CD4-positive, alpha-beta T cell treated with Interleukin-1 beta for 1 hour (primary cell): ENCODE measurements at regions not wholly inside any gene's neighbourhood (a gene's known extent, or its start where the extent isn't known, plus 50 kb on each side); places are given as distances from the start of the nearest gene placed in this dataset.

Experiments used
- DNase-seq, 2 donors: peaks; one replicate each; pipeline ENCODE4 v3.0.0-alpha.2; 2020 to 2022

DNA sequence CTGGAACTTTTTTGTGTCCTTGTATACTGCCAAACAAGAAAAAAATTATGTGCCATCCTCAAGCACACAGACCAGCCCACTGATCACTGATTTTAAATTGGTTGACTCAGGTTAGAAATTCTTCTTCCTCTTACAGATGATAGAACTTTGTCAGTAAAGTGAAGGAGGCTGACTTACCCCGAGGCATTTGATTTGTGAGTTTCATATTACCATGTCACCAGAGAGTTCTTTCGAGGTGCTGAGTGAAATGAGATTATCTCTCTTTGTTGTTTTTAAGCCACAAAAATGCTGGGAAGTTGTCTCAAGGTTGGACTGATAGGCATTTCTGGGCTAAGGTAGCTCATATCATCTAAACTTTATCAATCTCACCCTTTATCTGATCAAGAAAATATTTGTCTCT lies 78.8 kb upstream of the FAM180A start:
- DNase-seq, result no peak

GRCh38 chr7:135825406-135825805 lies 76.8 kb upstream of the FAM180A start:
- DNase-seq, result no peak

DNA sequence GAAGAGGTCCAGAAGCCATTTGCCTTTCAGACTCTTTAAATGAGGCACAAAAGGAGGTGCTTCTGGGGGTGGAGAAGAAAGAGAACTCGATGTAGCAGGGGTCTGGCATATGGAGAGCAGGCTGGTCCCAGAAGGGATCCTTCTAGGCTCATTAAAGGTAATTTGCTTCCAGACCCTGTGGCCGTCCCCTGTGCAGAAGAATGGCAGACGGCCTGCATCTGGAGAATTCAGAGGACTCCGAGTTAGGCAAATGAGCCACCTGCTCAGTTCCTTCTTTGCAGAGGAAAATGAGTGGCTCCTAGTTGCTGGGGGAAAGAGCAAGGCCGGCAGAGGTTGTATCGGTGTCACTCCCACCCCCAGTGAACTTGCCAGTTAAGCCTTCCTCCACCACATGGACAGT lies 73.8 kb upstream of the FAM180A start:
- DNase-seq, result no peak

DNA sequence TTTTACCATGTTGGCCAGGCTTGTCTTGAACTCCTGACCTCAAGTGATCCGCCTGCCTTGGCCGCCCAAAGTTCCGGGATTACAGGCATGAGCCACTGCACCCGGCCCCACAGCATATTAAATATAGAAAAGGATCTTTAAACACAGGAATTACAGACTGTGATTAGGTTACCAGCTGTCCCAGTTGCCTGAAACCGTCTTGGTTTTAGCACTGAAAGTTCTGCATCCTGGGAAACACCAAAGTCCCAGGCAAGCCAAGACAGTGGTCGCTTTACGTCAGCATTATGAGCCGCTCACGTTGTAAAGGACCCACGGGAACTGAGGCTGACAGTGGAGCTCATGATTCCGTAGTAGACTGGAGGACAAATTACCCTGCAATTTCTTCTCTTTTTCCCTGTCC lies 69.0 kb upstream of the FAM180A start:
- DNase-seq, result no peak

DNA sequence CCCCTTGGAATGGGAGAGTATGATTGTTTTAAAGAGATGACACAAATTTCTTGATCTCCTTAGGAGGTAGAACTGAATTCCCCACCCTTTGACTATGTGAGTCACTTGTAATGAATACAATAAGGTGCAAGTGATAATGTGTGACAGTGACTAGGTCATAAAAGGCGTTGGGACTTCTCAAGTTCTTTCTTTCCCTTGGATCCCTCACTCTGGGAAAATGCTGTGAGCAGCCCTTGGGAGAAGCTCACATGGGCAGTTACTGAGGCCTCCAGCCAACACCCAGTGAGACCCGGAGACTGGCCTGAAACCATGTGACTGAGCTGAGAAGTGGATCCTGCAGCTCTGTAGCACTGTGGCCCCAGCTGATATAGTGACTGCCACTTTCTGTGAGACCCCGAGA lies 66.4 kb upstream of the FAM180A start:
- no peak for DNase-seq

DNA sequence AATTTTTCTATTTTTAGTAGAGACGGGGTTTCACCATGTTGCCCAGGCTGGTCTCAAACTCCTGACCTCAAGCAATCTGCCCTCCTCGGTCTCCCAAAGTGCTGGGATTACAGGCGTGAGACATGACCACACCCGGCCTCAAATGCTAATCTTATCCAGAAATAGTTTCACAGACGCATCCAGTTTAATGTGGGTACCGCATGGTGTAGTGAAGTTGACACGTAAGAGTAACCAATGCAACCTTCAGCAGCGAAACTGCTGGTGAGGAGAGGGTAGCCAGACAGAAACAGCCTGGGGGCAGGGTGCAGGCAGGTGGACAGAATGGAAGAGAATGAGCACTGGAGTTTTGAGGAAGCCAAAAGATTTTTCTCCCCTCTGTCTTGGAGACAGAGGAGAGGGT lies 63.5 kb upstream of the FAM180A start:
- no peak for DNase-seq

DNA sequence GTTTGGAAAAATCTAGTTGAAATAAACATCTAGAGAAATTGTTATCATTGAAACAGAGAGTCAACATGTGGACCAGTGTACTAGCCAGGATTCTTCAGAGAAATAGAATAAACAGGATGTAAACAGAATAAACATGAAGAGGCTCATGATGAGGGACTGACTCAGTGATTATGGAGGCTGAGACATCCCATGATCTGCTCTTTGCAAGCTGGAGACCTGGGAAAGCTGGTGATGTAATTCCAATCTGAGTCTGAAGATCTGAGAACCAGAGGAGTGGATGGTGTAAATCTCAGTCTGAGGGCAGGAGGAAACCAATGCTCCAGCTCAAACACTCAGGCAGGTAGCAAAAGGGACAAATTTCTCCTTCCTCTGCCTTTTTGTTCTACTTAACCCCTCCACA lies 62.9 kb upstream of the FAM180A start:
- DNase-seq, result no peak

GRCh38 chr7:135808206-135808605 lies 59.6 kb upstream of the FAM180A start:
- DNase-seq, result no peak

DNA sequence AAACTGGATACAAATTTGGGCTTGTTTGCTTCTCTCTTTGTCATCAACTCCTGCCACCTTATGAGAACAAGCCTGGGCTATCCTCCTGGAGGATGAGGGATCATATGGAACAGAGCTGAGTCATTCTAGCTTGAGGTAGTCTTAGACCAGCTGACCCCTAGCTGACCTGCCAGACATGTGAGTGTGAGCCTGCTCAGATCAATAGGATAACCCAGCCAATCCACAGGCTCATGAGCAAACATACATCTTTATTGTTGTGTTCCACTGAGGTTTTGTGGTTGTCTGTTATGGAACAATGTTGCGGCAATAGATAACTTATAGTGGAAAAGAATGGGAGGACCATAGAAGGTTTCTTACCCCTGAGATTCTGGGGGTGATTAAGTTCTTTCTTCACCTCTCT lies 54.5 kb upstream of the FAM180A start:
- DNase-seq, result no peak

DNA sequence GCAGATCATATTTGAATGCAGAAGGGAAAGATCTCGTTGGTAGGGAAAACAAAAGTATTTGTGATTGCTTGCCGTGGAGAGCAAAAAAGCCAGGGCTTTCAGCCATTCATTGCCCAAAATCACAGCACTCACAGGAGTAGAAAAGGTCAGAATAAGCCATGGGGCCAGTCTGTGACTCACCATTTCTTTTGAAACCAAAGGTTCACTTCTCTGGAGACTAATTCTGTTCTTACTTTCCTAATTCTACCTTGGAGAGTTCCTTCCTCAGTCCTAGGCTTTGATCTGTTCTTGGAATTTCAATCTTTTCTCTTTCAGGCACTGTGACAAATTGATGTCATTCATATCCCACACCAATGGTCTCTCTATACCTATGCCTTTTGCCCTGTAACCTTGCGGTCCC lies 54.1 kb upstream of the FAM180A start:
- DNase-seq, result no peak

GRCh38 chr7:135801877-135802276 lies 53.3 kb upstream of the FAM180A start:
- DNase-seq, result no peak

GRCh38 chr7:135801045-135801693 lies 52.6 kb upstream of the FAM180A start:
- DNase-seq, result peak; percentile 13 to 75

DNA sequence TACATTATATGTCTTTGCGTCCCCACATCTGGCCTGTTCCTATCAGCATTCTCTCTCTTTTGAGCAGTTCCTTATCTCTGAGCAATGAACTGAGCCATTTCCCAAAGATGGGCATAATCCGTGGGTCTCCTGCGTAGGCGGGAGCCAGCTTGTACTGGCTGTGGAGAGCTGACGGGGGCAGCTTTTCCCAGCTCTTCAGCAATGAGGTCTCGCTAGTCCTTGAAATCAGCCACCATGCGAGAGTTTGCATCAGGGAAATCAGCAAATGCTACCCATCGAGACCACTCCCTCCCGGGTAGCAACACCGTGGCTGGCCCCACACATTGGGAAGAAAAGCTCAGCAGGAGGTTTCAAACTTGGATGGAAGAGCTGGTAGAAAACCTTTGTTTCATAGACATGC lies 51.9 kb upstream of the FAM180A start:
- DNase-seq, result no peak

- no peak for DNase-seq
These were observed 51.3 kb upstream of the FAM180A start for GRCh38 chr7:135799881-135800280.
